GM20000 (cell line): ENCODE measurements at regions not wholly inside any gene's neighbourhood (a gene's known extent, or its start where the extent isn't known, plus 50 kb on each side); places are given as distances from the start of the nearest gene placed in this dataset.

Experiments used
- DNase-seq: peaks from one replicate; pipeline ENCODE4 v3.0.0; 2012; ENCODE audit warnings: low spot score
- CTCF ChIP-seq: IDR thresholded peaks from 2 replicates; pipeline ENCODE4 v1.5.1; 2012; ENCODE audit warnings: mild to moderate bottlenecking, control low read depth; ENCODE audit errors: extremely low read depth, missing control alignments

- TF ChIP-seq CTCF, result no peak
- DNase-seq, result no peak
These were observed 112.5 kb upstream of the SPOPL start for GRCh38 chr2:138389063-138389462.

DNA sequence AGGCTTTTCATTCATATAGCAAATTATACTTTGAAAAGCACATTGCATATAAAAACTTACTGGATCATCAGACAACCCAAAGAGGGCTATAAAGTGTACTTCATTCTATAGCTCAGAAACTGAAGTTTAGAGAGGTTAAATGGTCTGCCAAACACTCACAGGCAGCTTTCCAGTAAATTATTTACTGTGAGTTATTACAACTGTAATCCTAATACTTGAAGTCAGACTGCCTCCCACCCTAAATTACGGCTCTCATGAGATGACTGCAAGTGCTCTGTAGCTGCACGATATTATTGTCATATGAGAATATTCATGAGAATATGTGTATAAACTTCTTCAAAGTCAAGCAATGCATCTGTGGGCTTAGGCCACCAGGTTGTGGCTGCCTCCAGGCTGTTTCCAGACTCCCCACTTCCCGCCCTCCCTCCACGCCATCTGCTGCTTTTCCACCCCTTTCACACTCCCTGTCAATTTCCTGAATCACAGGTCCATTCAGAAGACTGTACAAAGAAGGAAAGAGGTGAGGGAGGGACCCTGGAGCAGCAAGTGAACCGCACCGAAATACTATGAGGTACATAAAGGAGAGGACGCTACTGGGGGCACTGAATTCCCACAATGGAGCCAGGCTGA is 111.1 kb upstream of the SPOPL start:
- no peak for DNase-seq
- TF ChIP-seq CTCF, result no peak

GRCh38 chr2:138391946-138392345 is 109.6 kb upstream of the SPOPL start:
- no peak for DNase-seq
- no peak for TF ChIP-seq CTCF

DNA sequence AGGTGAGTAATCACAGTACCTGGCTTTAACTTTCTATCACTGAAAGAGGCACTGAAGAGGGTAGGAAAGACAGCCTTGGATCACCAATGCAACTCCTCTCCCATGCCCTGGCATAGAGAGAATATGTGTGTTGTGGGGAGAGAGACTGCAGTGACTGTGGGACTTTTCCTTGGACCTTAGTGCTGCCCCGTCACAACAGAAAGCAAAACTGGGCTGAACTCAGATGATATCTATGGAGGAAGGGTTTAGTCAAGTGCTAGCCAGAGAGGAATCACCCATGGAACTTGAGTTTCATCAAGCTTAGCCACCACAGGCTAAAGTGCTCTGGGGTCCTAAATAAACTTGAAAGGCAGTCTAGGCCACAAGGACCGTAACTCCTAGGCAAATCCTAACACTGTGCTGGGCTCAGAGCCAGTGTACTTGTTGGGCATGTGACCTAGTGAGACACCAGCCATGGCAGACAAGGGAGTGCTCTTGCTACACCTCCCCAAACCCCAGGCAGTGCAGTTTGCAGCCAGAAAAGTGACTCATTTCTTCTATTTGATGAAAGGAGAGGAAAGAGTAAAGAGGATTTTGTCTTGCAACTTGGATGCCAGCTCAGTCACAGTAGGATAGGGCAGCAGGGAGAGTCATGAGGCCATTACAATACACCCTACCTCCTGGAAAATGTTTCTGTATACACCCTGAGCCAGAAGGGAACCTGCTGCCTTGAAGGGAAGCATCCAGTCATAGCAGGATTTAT is 105.8 kb upstream of the SPOPL start:
- DNase-seq, result no peak
- TF ChIP-seq CTCF, result no peak

DNA sequence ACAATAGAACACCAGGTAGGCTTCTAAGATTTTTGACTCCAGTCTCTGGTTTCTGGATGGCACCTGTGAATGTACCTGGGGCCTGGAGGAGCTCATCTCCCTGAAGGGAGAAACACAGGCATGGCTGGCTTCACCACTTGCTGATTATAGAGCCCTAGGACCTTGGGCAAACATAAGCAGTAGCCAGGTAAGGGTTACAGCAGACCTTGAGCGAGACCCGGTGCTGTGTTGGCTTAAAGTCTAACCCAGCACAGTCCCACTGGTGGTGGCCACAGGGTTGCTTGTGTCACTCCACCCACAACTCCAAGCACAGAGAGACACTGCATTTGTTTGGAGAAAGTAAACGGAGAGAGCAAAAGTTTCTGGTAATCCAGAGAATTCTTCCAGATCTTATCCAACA is 104.7 kb upstream of the SPOPL start:
- DNase-seq, result no peak
- no peak for TF ChIP-seq CTCF

DNA sequence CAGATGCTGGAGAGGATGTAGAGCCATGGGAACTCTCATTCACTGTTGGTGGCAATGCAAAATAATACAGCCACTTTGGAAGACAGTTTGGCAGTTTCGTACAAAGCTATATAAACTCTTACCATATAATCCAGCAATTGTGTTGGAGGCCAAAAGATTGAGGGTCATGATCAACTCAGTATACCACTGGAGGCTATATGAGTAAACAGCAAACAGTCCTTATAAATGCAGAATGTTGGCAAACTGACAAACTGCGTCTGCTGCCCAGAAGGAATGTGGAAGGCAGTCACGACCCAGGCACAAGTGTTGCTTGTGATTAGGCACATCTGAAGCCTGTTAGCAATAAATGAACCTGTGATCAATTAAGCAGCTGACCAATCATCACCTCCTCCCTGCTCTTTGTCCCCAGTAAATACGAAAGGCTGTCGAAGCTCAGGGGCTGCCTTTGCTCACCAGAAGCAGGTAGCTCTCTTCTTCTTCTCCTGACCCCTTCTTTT is 98.1 kb upstream of the SPOPL start:
- no peak for DNase-seq
- TF ChIP-seq CTCF, result no peak

GRCh38 chr2:138414014-138414413 is 87.6 kb upstream of the SPOPL start:
- no peak for DNase-seq
- TF ChIP-seq CTCF, result no peak
